SK-N-MC (cell line): ENCODE measurements at regions not wholly inside any gene's neighbourhood (a gene's known extent, or its start where the extent isn't known, plus 50 kb on each side); places are given as distances from the start of the nearest gene placed in this dataset.

ENCODE experiments used
- EZH2 ChIP-seq: fragments of 200-600 bp; sonication (generic); IDR thresholded peaks from one replicate; pipeline ENCODE4 v1.6.1; 2017; ENCODE audit warnings: antibody characterized with exemption
- POLR2AphosphoS5 ChIP-seq: IDR thresholded peaks from 2 replicates; pipeline ENCODE4 v1.6.1; 2012; ENCODE audit warnings: mild to moderate bottlenecking, low read depth, low read length, borderline replicate concordance

DNA sequence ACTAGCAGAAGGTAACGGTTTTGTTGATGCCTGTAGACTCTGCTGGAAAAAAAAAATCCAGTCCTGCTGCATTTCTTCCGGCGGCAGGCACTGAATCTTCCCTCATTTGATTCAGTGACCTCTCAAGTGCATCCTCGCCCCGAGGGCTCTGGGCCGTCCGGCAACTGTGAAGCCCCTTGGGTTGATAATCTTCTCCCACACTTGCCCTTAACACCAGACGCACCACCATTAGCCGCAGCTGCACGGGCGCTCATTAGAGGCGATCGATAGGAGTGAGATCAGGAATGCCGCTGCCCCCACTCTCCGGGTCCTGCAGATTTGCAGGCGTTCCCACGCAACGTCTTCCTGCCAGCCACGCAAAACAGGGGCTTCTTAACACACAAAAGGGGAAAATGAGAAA, 200.0 kb upstream of the MKI67 start:
- TF ChIP-seq EZH2 (no peak), POLR2AphosphoS5 (no peak)
